Trophoblast cell (in vitro differentiated cells and primary cell): ENCODE measurements at regions not wholly inside any gene's neighbourhood (a gene's known extent, or its start where the extent isn't known, plus 50 kb on each side); places are given as distances from the start of the nearest gene placed in this dataset.
A peak's percentile ranks its signal among the peaks of the same experiment; 100 is the strongest.

Experiments
- DNase-seq, 2 donors: peaks; one replicate each; pipeline ENCODE4 v3.0.0-alpha.2; 2016
- H2AFZ ChIP-seq: 2 replicates; pipeline ENCODE4 v1.6.1; 2013; ENCODE audit warnings: low read length, moderate library complexity, mild to moderate bottlenecking; ENCODE audit not compliant: insufficient read depth, poor library complexity
- H2AK5ac ChIP-seq: 2 replicates; pipeline ENCODE4 v1.6.1; 2013; ENCODE audit warnings: mild to moderate bottlenecking, low read length
- H2BK120ac ChIP-seq: 2 replicates; pipeline ENCODE4 v1.6.1; 2013; ENCODE audit warnings: low read length, mild to moderate bottlenecking, moderate library complexity; ENCODE audit not compliant: insufficient read depth, poor library complexity
- H2BK12ac ChIP-seq: 2 replicates; pipeline ENCODE4 v1.6.1; 2013; ENCODE audit warnings: mild to moderate bottlenecking, low read length, moderate library complexity
- H2BK5ac ChIP-seq: 2 replicates; pipeline ENCODE4 v1.6.1; 2013; ENCODE audit warnings: low read length, low read depth, moderate library complexity, mild to moderate bottlenecking; ENCODE audit not compliant: poor library complexity
- H3K14ac ChIP-seq: 2 replicates; pipeline ENCODE4 v1.6.1; 2013; ENCODE audit warnings: mild to moderate bottlenecking, low read length
- H3K18ac ChIP-seq: 2 replicates; pipeline ENCODE4 v1.6.1; 2013; ENCODE audit warnings: mild to moderate bottlenecking, low read length
- H3K23ac ChIP-seq: 2 replicates; pipeline ENCODE4 v1.6.1; 2013; ENCODE audit warnings: low read length
- H3K27ac ChIP-seq: 2 replicates; pipeline ENCODE4 v1.5.1; 2013; ENCODE audit warnings: low read depth, mild to moderate bottlenecking, inconsistent platforms, low read length, moderate library complexity
- H3K27me3 ChIP-seq: 2 replicates; pipeline ENCODE4 v1.6.1; 2013; ENCODE audit warnings: inconsistent platforms, mild to moderate bottlenecking, low read length, moderate library complexity; ENCODE audit not compliant: insufficient read depth
- H3K36me3 ChIP-seq, 2 experiments: 1 replicate in 1 of 2; 2 replicates in 1 of 2; pipeline ENCODE4 v1.6.1; 2013; ENCODE audit warnings: low read length in 2 of 2, mild to moderate bottlenecking in 2 of 2, moderate library complexity in 1 of 2; ENCODE audit not compliant: insufficient read depth in 2 of 2, control insufficient read depth in 1 of 2
- H3K4ac ChIP-seq: 2 replicates; pipeline ENCODE4 v1.6.1; 2013; ENCODE audit warnings: low read depth, mild to moderate bottlenecking, low read length, moderate library complexity
- H3K4me1 ChIP-seq, 2 experiments: 1 replicate in 1 of 2; 2 replicates in 1 of 2; pipeline ENCODE4 v1.6.1; 2013; ENCODE audit warnings: low read length in 2 of 2, mild to moderate bottlenecking in 2 of 2, moderate library complexity in 1 of 2; ENCODE audit not compliant: insufficient read depth in 2 of 2, control insufficient read depth in 1 of 2
- H3K4me2 ChIP-seq: 2 replicates; pipeline ENCODE4 v1.6.1; 2013; ENCODE audit warnings: inconsistent platforms, mild to moderate bottlenecking, low read length, moderate library complexity
- H3K4me3 ChIP-seq: 2 replicates; pipeline ENCODE4 v1.5.1; 2013; ENCODE audit warnings: mild to moderate bottlenecking, low read depth, low read length, inconsistent platforms
- H3K79me1 ChIP-seq: one replicate; pipeline ENCODE4 v1.6.1; 2013; ENCODE audit warnings: low read length
- H3K79me2 ChIP-seq: 2 replicates; pipeline ENCODE4 v1.6.1; 2013; ENCODE audit warnings: low read length, mild to moderate bottlenecking; ENCODE audit not compliant: control insufficient read depth, insufficient read depth, poor library complexity
- H3K9ac ChIP-seq: 2 replicates; pipeline ENCODE4 v1.6.1; 2013; ENCODE audit warnings: mild to moderate bottlenecking, low read length
- H3K9me3 ChIP-seq: 2 replicates; pipeline ENCODE4 v1.6.1; 2013; ENCODE audit warnings: low read depth, mild to moderate bottlenecking, control low read depth, inconsistent platforms, low read length; ENCODE audit not compliant: insufficient read depth
- H4K12ac ChIP-seq: 2 replicates; pipeline ENCODE4 v1.6.1; 2013; ENCODE audit warnings: low read depth, mild to moderate bottlenecking, low read length, moderate library complexity
- H4K8ac ChIP-seq: 2 replicates; pipeline ENCODE4 v1.6.1; 2013; ENCODE audit warnings: low read depth, mild to moderate bottlenecking, low read length, moderate library complexity
- H4K91ac ChIP-seq: one replicate; pipeline ENCODE4 v1.6.1; 2013; ENCODE audit warnings: low read depth, mild to moderate bottlenecking, low read length, moderate library complexity
- WGBS: extraction: QIAGEN DNeasy Blood & Tissue Kit; methylation state at CpG from one replicate; pipeline ENCODE4 v1.1.7; 2013; ENCODE audit warnings: missing lambda C conversion rate; ENCODE audit not compliant: insufficient read length, insufficient coverage; ENCODE audit errors: extremely low coverage; 5-methylcytosine and 5-hydroxymethylcytosine counted together

GRCh38 chr21:33989440-33989839, 73.8 kb upstream of the ATP5PO start:
- Histone ChIP-seq H3K79me2 (no peaks in the 10 kb centered on the region), H2BK5ac (no peak overlapping the region), H3K4me2 (no peak overlapping the region), H2BK120ac (no peak overlapping the region), H3K9me3 (peaks cover 5% of the 10 kb centered on the region), H3K4me1 (no peaks in the 10 kb centered on the region), H3K27me3 (peaks cover 4% of the 10 kb centered on the region), H3K23ac (no peak overlapping the region), H2AFZ (no peak overlapping the region), H3K18ac (no peak overlapping the region), H3K14ac (no peak overlapping the region), H3K36me3 (no peaks in the 10 kb centered on the region), H4K8ac (no peak overlapping the region), H3K4ac (no peak overlapping the region), H3K4me3 (no peak overlapping the region), H4K12ac (no peak overlapping the region), H3K9ac (no peak overlapping the region), H3K27ac (no peak overlapping the region), H2AK5ac (no peak overlapping the region), H4K91ac (no peak overlapping the region), H3K79me1 (no peaks in the 10 kb centered on the region), H2BK12ac (no peak overlapping the region)
- no peak for DNase-seq
- WGBS: no CpG with 5 or more reads among the region's 2 CpGs

GRCh38 chr21:33988237-33989017, 72.8 kb upstream of the ATP5PO start:
- Histone ChIP-seq H3K18ac (no peak overlapping the region), H3K9ac (no peak overlapping the region), H3K9me3 (peaks cover 5% of the 10 kb centered on the region), H4K12ac (no peak overlapping the region), H3K36me3 (no peaks in the 10 kb centered on the region), H3K14ac (no peak overlapping the region), H3K79me2 (no peaks in the 10 kb centered on the region), H3K4me1 (no peaks in the 10 kb centered on the region), H2AFZ (no peak overlapping the region), H3K4me3 (no peak overlapping the region), H2BK120ac (no peak overlapping the region), H3K23ac (no peak overlapping the region), H3K4ac (no peak overlapping the region), H4K91ac (no peak overlapping the region), H3K79me1 (no peaks in the 10 kb centered on the region), H4K8ac (no peak overlapping the region), H2AK5ac (no peak overlapping the region), H2BK12ac (no peak overlapping the region), H3K27ac (no peak overlapping the region), H3K27me3 (peaks cover 4% of the 10 kb centered on the region), H3K4me2 (no peak overlapping the region), H2BK5ac (no peak overlapping the region)
- no peak for DNase-seq
- WGBS: no CpG with 5 or more reads among the region's 10 CpGs

- no peak overlapping the region for H2BK5ac ChIP-seq
- no peak overlapping the region for H3K4me2 ChIP-seq
- H4K91ac ChIP-seq: no peak overlapping the region
- no peak for DNase-seq
- H3K14ac ChIP-seq: no peak overlapping the region
- H3K27me3 ChIP-seq: peaks cover 4% of the 10 kb centered on the region
- no peak overlapping the region for H2BK12ac ChIP-seq
- no peak overlapping the region for H3K4me3 ChIP-seq
- H3K27ac ChIP-seq: no peak overlapping the region
- no peak overlapping the region for H4K8ac ChIP-seq
- H3K79me1 ChIP-seq: no peaks in the 10 kb centered on the region
- no peak overlapping the region for H3K4ac ChIP-seq
- no peaks in the 10 kb centered on the region for H3K36me3 ChIP-seq
- no peak overlapping the region for H2AK5ac ChIP-seq
- no peak overlapping the region for H3K23ac ChIP-seq
- no peaks in the 10 kb centered on the region for H3K79me2 ChIP-seq
- H2BK120ac ChIP-seq: no peak overlapping the region
- WGBS: no CpG with 5 or more reads among the region's 5 CpGs
- no peak overlapping the region for H2AFZ ChIP-seq
- no peak overlapping the region for H4K12ac ChIP-seq
- no peak overlapping the region for H3K18ac ChIP-seq
- no peaks in the 10 kb centered on the region for H3K4me1 ChIP-seq
- H3K9ac ChIP-seq: no peak overlapping the region
- peaks cover 5% of the 10 kb centered on the region for H3K9me3 ChIP-seq
Measured at GRCh38 chr21:33987461-33987860, 71.9 kb upstream of the ATP5PO start.

GRCh38 chr21:33985117-33986050, 69.8 kb upstream of the ATP5PO start:
- Histone ChIP-seq H3K79me1 (no peaks in the 10 kb centered on the region), H4K12ac (no peak overlapping the region), H3K4me1 (no peaks in the 10 kb centered on the region), H3K9ac (no peak overlapping the region), H3K14ac (no peak overlapping the region), H2BK12ac (no peak overlapping the region), H3K27me3 (no peaks in the 10 kb centered on the region), H4K91ac (no peak overlapping the region), H3K18ac (no peak overlapping the region), H3K27ac (no peak overlapping the region), H4K8ac (no peak overlapping the region), H3K9me3 (peaks cover 5% of the 10 kb centered on the region), H3K4me3 (peak overlapping the region; percentile 61), H2BK120ac (no peak overlapping the region), H3K4ac (no peak overlapping the region), H2AK5ac (no peak overlapping the region), H3K79me2 (no peaks in the 10 kb centered on the region), H3K4me2 (no peak overlapping the region), H3K36me3 (no peaks in the 10 kb centered on the region), H2AFZ (no peak overlapping the region), H3K23ac (peak overlapping the region; percentile 34), H2BK5ac (no peak overlapping the region)
- DNase-seq: no peak
- 87% methylated on average over 3 of the region's 17 CpGs for WGBS
